Loucy (cell line): ENCODE measurements at regions not wholly inside any gene's neighbourhood (a gene's known extent, or its start where the extent isn't known, plus 50 kb on each side); places are given as distances from the start of the nearest gene placed in this dataset.

Experiments used
- EZH2phosphoT487 ChIP-seq: fragments of 200-600 bp; IDR thresholded peaks from 2 replicates; pipeline ENCODE4 v1.6.1; 2018; ENCODE audit warnings: antibody characterized with exemption, mild to moderate bottlenecking, moderate library complexity, borderline replicate concordance
- TF ChIP-seq, protein P1 (sequence below): fragments of 200-600 bp; sonication (generic); conservative IDR thresholded peaks from 2 replicates; pipeline ENCODE4 v1.5.1; 2014; ENCODE audit warnings: mild to moderate bottlenecking, antibody characterized with exemption, low read length

DNA sequence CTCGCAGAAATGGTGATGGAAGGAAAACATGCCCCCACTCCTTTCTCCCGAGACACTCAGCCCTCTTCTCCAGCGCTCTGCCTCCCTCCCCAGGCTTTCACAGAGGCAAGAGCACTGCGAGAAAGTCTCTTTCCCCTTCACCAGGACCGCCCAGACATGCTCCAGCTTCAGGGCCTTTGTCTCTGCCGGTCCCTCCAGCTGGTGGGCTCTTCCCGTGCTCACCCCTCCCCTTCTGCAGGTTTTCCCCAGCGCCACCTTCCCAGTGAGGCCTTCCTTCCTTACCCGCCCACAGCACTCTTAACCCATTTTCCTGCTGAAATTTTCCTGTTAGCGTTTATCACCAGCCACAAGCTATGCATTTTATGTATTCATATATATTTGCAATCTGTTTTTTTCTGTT lies 86.2 kb downstream of the TFAP2C start:
- TF ChIP-seq, protein P1, sequence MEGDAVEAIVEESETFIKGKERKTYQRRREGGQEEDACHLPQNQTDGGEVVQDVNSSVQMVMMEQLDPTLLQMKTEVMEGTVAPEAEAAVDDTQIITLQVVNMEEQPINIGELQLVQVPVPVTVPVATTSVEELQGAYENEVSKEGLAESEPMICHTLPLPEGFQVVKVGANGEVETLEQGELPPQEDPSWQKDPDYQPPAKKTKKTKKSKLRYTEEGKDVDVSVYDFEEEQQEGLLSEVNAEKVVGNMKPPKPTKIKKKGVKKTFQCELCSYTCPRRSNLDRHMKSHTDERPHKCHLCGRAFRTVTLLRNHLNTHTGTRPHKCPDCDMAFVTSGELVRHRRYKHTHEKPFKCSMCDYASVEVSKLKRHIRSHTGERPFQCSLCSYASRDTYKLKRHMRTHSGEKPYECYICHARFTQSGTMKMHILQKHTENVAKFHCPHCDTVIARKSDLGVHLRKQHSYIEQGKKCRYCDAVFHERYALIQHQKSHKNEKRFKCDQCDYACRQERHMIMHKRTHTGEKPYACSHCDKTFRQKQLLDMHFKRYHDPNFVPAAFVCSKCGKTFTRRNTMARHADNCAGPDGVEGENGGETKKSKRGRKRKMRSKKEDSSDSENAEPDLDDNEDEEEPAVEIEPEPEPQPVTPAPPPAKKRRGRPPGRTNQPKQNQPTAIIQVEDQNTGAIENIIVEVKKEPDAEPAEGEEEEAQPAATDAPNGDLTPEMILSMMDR, result no peak
- no peak for TF ChIP-seq EZH2phosphoT487
